Hepatocyte (in vitro differentiated cells): ENCODE measurements at regions not wholly inside any gene's neighbourhood (a gene's known extent, or its start where the extent isn't known, plus 50 kb on each side); places are given as distances from the start of the nearest gene placed in this dataset.
A peak's percentile ranks its signal among the peaks of the same experiment; 100 is the strongest.

ENCODE experiments used
- CTCF ChIP-seq: fragments of 200-600 bp; sonication (generic); IDR thresholded peaks from 2 replicates; pipeline ENCODE4 v1.5.1; 2016; ENCODE audit warnings: antibody characterized with exemption, mild to moderate bottlenecking; ENCODE audit not compliant: poor library complexity
- EZH2 ChIP-seq: fragments of 200-600 bp; sonication (generic); IDR thresholded peaks from 2 replicates; pipeline ENCODE4 v1.6.1; 2016; ENCODE audit warnings: antibody characterized with exemption, mild to moderate bottlenecking, borderline replicate concordance
- EZH2phosphoT487 ChIP-seq: fragments of 200-600 bp; sonication (generic); IDR thresholded peaks from one replicate; pipeline ENCODE4 v1.6.1; 2018; ENCODE audit warnings: antibody characterized with exemption, mild to moderate bottlenecking, low read depth, moderate library complexity; ENCODE audit not compliant: unreplicated experiment, severe bottlenecking

GRCh38 chr2:23002234-23002633 is 382.7 kb upstream of the KLHL29 start:
- TF ChIP-seq CTCF = peak; percentile 14
- no peak for TF ChIP-seq EZH2
- TF ChIP-seq EZH2phosphoT487 = no peak
